A549 (cell line): ENCODE measurements at regions not wholly inside any gene's neighbourhood (a gene's known extent, or its start where the extent isn't known, plus 50 kb on each side); places are given as distances from the start of the nearest gene placed in this dataset.

Experiments
- BHLHE40 ChIP-seq: IDR thresholded peaks from 2 replicates; pipeline ENCODE4 v1.6.1; 2012; ENCODE audit warnings: low read depth, low read length, inconsistent platforms
- CEBPB ChIP-seq, 2 experiments: fragments of >200 bp in 1 of 2; sonication (Bioruptor Twin) in 1 of 2; formaldehyde crosslinking in 1 of 2; IDR thresholded peaks; 2 replicates each; pipeline ENCODE4 v1.6.1; 2012 to 2016
- CTCF ChIP-seq: fragments of >200 bp; sonication (Bioruptor Twin); formaldehyde crosslinking; IDR thresholded peaks from 3 replicates; pipeline ENCODE4 v1.5.1; 2016
- EP300 ChIP-seq, 2 experiments: fragments of >200 bp; sonication (Bioruptor Twin); formaldehyde crosslinking; IDR thresholded peaks; 2 replicates in 1 of 2; 3 replicates in 1 of 2; pipeline ENCODE4 v1.6.1; 2016 to 2017
- FOSL2 ChIP-seq, 2 experiments: fragments of 450-650 bp in 1 of 2; fragments of >200 bp in 1 of 2; sonication (Bioruptor Twin) in 1 of 2; formaldehyde crosslinking; IDR thresholded peaks; 2 replicates each; pipeline versions ENCODE4 v1.5.0 to v1.6.1; 2016 to 2020; ENCODE audit warnings: mild to moderate bottlenecking in 1 of 2, moderate library complexity in 1 of 2
- HDAC2 ChIP-seq: fragments of 200-600 bp; sonication (generic); IDR thresholded peaks from 2 replicates; pipeline ENCODE4 v1.6.1; 2016
- KDM5A ChIP-seq: fragments of 200-600 bp; sonication (generic); IDR thresholded peaks from 2 replicates; pipeline ENCODE4 v1.6.1; 2016; ENCODE audit warnings: antibody characterized with exemption, mild to moderate bottlenecking
- POLR2A ChIP-seq: IDR thresholded peaks from 2 replicates; pipeline ENCODE4 v1.6.1; 2012; ENCODE audit warnings: mild to moderate bottlenecking, low read length
- RFX5 ChIP-seq: fragments of 450-650 bp; IDR thresholded peaks from 2 replicates; pipeline ENCODE4 v1.7.1; 2014; ENCODE audit warnings: antibody characterized with exemption, mild to moderate bottlenecking, moderate library complexity
- SMC3 ChIP-seq: fragments of >200 bp; sonication (Bioruptor Twin); formaldehyde crosslinking; IDR thresholded peaks from 3 replicates; pipeline ENCODE4 v1.6.1; 2018; ENCODE audit warnings: inconsistent platforms
- TF ChIP-seq, protein P1 (sequence below): IDR thresholded peaks from 2 replicates; pipeline ENCODE4 v1.6.1; 2012
- TF ChIP-seq, protein P2 (sequence below): fragments of 200-600 bp; sonication (generic); IDR thresholded peaks from 2 replicates; pipeline ENCODE4 v1.6.1; 2016; ENCODE audit warnings: antibody characterized with exemption, mild to moderate bottlenecking, moderate library complexity
- TF ChIP-seq, protein P3 (sequence below): fragments of 450-650 bp; IDR thresholded peaks from 2 replicates; pipeline ENCODE4 v1.6.1; 2014; ENCODE audit warnings: antibody characterized with exemption

DNA sequence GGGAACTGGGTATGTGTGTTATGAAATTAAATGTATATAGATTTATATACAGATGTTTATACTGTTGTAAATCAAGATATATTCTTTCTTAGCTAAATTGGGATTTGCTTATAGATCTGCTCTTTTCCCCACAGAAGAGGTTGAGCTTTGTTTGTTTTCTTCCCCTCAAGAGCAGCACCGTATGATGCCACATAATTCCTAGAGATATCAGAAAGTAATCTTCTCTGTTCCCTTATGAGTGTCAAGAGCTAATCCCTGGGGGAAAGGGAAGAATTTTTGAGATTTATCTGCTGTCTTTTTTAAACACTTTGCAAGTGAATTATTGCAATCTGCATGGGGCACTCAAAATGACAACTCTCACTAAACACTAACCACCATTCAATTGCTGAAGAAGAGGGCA is 68.7 kb upstream of the SP4 start:
- TF ChIP-seq RFX5, result no peak
- TF ChIP-seq CTCF, result no peak
- TF ChIP-seq SMC3, result no peak
- no peak for TF ChIP-seq CEBPB (IDR thresholded peaks at IDR 0.05)
- TF ChIP-seq, protein P1, sequence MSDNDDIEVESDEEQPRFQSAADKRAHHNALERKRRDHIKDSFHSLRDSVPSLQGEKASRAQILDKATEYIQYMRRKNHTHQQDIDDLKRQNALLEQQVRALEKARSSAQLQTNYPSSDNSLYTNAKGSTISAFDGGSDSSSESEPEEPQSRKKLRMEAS, result no peak
- TF ChIP-seq HDAC2, result no peak
- no peak for TF ChIP-seq POLR2A
- no peak for TF ChIP-seq KDM5A
- no peak for TF ChIP-seq BHLHE40
- TF ChIP-seq, protein P2, sequence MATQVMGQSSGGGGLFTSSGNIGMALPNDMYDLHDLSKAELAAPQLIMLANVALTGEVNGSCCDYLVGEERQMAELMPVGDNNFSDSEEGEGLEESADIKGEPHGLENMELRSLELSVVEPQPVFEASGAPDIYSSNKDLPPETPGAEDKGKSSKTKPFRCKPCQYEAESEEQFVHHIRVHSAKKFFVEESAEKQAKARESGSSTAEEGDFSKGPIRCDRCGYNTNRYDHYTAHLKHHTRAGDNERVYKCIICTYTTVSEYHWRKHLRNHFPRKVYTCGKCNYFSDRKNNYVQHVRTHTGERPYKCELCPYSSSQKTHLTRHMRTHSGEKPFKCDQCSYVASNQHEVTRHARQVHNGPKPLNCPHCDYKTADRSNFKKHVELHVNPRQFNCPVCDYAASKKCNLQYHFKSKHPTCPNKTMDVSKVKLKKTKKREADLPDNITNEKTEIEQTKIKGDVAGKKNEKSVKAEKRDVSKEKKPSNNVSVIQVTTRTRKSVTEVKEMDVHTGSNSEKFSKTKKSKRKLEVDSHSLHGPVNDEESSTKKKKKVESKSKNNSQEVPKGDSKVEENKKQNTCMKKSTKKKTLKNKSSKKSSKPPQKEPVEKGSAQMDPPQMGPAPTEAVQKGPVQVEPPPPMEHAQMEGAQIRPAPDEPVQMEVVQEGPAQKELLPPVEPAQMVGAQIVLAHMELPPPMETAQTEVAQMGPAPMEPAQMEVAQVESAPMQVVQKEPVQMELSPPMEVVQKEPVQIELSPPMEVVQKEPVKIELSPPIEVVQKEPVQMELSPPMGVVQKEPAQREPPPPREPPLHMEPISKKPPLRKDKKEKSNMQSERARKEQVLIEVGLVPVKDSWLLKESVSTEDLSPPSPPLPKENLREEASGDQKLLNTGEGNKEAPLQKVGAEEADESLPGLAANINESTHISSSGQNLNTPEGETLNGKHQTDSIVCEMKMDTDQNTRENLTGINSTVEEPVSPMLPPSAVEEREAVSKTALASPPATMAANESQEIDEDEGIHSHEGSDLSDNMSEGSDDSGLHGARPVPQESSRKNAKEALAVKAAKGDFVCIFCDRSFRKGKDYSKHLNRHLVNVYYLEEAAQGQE, result no peak
- TF ChIP-seq, protein P3, sequence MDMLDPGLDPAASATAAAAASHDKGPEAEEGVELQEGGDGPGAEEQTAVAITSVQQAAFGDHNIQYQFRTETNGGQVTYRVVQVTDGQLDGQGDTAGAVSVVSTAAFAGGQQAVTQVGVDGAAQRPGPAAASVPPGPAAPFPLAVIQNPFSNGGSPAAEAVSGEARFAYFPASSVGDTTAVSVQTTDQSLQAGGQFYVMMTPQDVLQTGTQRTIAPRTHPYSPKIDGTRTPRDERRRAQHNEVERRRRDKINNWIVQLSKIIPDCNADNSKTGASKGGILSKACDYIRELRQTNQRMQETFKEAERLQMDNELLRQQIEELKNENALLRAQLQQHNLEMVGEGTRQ, result no peak
- TF ChIP-seq FOSL2 (IDR thresholded peaks at IDR 0.05), result no peak
- TF ChIP-seq FOSL2 (CRISPR knock-in tag; IDR thresholded peaks at IDR 0.05), result no peak
- TF ChIP-seq EP300 (IDR thresholded peaks at IDR 0.05), result no peak
